ENCODE measurements at regions not wholly inside any gene's neighbourhood (a gene's known extent, or its start where the extent isn't known, plus 50 kb on each side); places are given as distances from the start of the nearest gene placed in this dataset.

DNA sequence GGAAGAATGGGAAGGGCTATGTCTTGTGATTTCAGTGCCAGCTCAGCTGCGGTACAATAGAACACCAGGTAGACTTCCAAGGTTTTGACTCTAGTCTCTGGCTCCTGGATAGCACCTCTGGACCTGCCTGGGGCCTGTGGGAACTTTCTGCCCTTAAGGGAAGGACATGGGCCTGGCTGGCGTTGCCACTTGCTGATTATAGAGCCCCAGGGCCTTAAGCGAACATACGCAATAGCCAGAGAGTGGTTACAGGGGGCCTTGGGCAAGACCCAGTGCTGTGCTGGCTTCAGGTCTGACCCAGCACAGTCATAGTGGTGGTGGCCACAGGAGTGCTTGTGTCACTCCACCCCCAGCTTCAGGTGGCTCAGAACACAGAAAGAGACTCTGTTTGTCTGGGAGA is 131.1 kb upstream of the COL21A1 start:
- no peaks in the 10 kb centered on the region for H3K27me3 ChIP-seq
- no peak for DNase-seq

DNA sequence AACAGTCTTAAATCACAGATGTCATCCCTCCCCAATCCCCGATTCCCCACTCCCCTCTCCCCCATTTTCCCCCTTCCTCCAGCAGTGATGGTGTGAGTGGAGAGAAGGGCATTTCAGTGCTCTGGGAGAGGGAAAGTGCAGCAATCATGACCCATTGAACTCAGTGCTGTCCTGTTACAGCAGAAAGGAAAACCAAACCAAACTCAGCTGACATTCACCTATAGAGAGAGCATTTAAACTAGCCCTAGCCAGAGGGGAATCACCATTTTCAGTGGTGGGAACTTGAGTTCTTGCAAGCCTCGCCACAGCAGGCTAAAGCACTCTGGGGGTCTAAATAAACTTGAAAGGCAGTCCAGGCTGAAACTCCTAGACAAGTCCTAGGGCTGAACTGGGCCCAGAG is 129.9 kb upstream of the COL21A1 start:
- Histone ChIP-seq H3K27me3 (no peaks in the 10 kb centered on the region), H3K4me1 (peaks cover 2% of the 10 kb centered on the region), H3K4me3 (no peak overlapping the region), H3K27ac (no peak overlapping the region), H3K9me3 (no peaks in the 10 kb centered on the region), H3K36me3 (replicated peaks in 1 of 2; ENCODE audit: insufficient read depth in 1 of 2, low read depth in 2 of 2) (no peaks in the 10 kb centered on the region)
- intact Hi-C loops (cut with DNase I): no loop called here
- DNase-seq (no peak), ATAC-seq (no peak)
- TF ChIP-seq, protein P1, sequence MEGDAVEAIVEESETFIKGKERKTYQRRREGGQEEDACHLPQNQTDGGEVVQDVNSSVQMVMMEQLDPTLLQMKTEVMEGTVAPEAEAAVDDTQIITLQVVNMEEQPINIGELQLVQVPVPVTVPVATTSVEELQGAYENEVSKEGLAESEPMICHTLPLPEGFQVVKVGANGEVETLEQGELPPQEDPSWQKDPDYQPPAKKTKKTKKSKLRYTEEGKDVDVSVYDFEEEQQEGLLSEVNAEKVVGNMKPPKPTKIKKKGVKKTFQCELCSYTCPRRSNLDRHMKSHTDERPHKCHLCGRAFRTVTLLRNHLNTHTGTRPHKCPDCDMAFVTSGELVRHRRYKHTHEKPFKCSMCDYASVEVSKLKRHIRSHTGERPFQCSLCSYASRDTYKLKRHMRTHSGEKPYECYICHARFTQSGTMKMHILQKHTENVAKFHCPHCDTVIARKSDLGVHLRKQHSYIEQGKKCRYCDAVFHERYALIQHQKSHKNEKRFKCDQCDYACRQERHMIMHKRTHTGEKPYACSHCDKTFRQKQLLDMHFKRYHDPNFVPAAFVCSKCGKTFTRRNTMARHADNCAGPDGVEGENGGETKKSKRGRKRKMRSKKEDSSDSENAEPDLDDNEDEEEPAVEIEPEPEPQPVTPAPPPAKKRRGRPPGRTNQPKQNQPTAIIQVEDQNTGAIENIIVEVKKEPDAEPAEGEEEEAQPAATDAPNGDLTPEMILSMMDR (IDR thresholded peaks at IDR 0.05): no peak
- TF ChIP-seq POLR2A (IDR thresholded peaks at IDR 0.05): no peak
- 91 to 100% methylated on average over 2 of the region's 2 CpGs for WGBS, 2 donors

More for the DNA sequence above, 131.1 kb upstream of the COL21A1 start:
- H3K4me3 ChIP-seq: no peak overlapping the region
- H3K9me3 ChIP-seq: no peaks in the 10 kb centered on the region
- H3K27ac ChIP-seq: no peak overlapping the region
- no peak for TF ChIP-seq POLR2A (IDR thresholded peaks at IDR 0.05)
- TF ChIP-seq, protein P1 (IDR thresholded peaks at IDR 0.05): no peak
- ATAC-seq: no peak
- H3K36me3 ChIP-seq (replicated peaks in 1 of 2; ENCODE audit: insufficient read depth in 1 of 2, low read depth in 2 of 2): no peaks in the 10 kb centered on the region
- WGBS, 2 donors: 93 to 97% methylated on average over 4 of the region's 4 CpGs
- peaks cover 10% of the 10 kb centered on the region for H3K4me1 ChIP-seq
- intact Hi-C loops (cut with DNase I): no loop called here

DNA sequence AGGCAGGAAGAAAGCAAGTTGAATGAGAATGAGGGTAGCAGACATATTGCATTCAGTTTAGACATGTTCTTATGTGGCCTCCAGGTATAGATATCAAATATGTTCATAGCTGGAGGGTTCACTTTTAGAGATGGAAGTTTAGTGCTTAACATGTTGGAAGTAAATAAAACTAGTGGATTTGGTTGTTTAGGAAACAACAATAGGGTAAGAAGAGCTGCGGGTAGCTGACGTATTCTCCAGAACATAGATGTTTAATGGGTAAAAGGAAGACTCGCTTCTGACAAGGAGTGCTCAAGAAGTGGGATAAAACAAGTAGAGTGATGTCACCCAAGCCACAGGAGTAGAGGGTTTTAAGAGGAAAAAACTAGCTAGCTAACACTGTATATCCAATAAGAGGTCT is 128.4 kb upstream of the COL21A1 start:
- Histone ChIP-seq H3K9me3 (no peaks in the 10 kb centered on the region), H3K4me3 (no peak overlapping the region), H3K4me1 (peaks cover 16% of the 10 kb centered on the region), H3K36me3 (replicated peaks in 1 of 2; ENCODE audit: insufficient read depth in 1 of 2, low read depth in 2 of 2) (no peaks in the 10 kb centered on the region), H3K27ac (no peak overlapping the region), H3K27me3 (no peaks in the 10 kb centered on the region)
- ATAC-seq (no peak), DNase-seq (no peak)
- 90 to 98% methylated on average over 3 of the region's 3 CpGs for WGBS, 2 donors
- intact Hi-C loops (cut with DNase I): no loop called here
- no peak for TF ChIP-seq POLR2A (IDR thresholded peaks at IDR 0.05)
- TF ChIP-seq, protein P1 (IDR thresholded peaks at IDR 0.05): no peak

DNA sequence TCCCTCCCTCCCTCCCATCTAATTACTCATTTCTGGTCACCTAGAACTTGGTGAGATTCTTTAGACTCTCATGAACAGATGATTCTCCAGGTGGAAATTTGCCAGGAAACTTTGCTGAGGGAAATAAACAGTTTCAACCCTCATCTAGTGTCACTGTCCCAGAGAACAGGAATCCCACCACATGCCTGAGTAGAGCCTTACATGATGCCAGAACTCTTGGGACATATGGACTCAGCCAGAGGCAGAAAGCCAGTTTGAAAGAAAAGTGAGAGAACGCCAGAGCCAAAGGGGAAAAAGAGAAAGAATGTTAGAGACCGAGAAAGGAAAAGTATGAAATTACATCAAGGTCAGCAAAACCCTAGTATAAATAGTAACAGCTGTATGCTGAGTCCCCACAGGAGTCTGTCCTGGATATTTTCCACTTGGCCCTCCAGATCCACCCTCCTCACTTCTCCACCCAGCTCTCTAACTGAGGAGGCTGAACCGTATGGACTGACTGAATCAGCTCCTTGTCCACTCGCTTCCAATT is 127.5 kb upstream of the COL21A1 start:
- Histone ChIP-seq H3K4me1 (peaks cover 25% of the 10 kb centered on the region), H3K4me3 (no peak overlapping the region), H3K36me3 (replicated peaks in 1 of 2; ENCODE audit: insufficient read depth in 1 of 2, low read depth in 2 of 2) (no peaks in the 10 kb centered on the region), H3K9me3 (no peaks in the 10 kb centered on the region), H3K27ac (no peak overlapping the region), H3K27me3 (no peaks in the 10 kb centered on the region)
- DNase-seq (peak in 1 of 4 donors; percentile 42), ATAC-seq (no peak)
- no peak for TF ChIP-seq POLR2A (IDR thresholded peaks at IDR 0.05)
- TF ChIP-seq, protein P1 (IDR thresholded peaks at IDR 0.05): no peak
- intact Hi-C loops (cut with DNase I): no loop called here
- WGBS, 2 donors: 70 to 81% methylated on average over 4 of the region's 4 CpGs

DNA sequence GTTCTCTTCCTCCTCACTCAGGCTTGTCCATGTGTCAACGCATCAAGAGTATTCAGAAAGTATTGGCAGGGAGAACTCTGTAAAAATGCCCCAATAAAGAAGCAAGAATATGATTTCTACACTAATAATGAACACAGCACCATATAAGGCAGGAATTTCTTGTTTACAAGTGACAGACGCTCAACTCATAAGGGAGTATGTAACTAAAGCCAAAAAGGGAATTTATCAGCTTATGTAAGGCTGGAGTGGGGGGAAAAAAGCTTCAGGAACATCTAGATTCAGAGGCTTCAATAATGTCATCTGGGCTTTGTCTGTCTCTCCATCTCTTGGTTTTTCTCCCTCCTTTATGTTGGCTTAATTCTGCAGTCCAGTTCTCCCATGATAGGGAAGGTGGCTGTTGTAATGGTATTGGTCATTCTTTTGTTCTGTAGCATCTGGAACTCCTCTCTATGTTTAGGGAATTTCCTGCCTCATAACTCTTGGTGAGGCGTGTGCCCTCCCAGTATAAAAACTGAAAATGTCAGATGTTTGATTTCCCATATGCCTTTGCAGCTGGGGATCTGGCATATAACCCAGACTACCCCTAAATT is 125.1 kb upstream of the COL21A1 start:
- Histone ChIP-seq H3K4me3 (no peak overlapping the region), H3K9me3 (no peaks in the 10 kb centered on the region), H3K27ac (no peak overlapping the region), H3K27me3 (no peaks in the 10 kb centered on the region), H3K36me3 (replicated peaks in 1 of 2; ENCODE audit: insufficient read depth in 1 of 2, low read depth in 2 of 2) (no peaks in the 10 kb centered on the region), H3K4me1 (peaks cover 28% of the 10 kb centered on the region)
- WGBS, 2 donors: 79 to 87% methylated on average over 3 of the region's 3 CpGs
- DNase-seq (no peak), ATAC-seq (no peak)
- TF ChIP-seq, protein P1 (IDR thresholded peaks at IDR 0.05): no peak
- no peak for TF ChIP-seq POLR2A (IDR thresholded peaks at IDR 0.05)
- intact Hi-C loops (cut with DNase I): no loop called here

Data from body of pancreas (tissue), 4 donors.